Lung (tissue), 11 donors: ENCODE measurements at regions not wholly inside any gene's neighbourhood (a gene's known extent, or its start where the extent isn't known, plus 50 kb on each side); places are given as distances from the start of the nearest gene placed in this dataset.

Experiments used
- ATAC-seq: fragments of 200-7000 bp; cut with Tn5 transposase; one replicate; pipeline ENCODE4 v1.9.1; 2020; ENCODE audit warnings: moderate number of reproducible peaks; ENCODE audit not compliant: insufficient read depth, low FRiP score
- DNase-seq, 3 donors: peaks; one replicate each; pipeline ENCODE4 v3.0.0-alpha.2; 2013 to 2017
- H3K27ac ChIP-seq, 2 donors: one replicate each; pipeline ENCODE4 v1.5.1; 2013; ENCODE audit warnings: mild to moderate bottlenecking in 2 of 2, moderate library complexity in 2 of 2, control low read depth in 1 of 2, inconsistent platforms in 1 of 2, low read depth in 1 of 2, low read length in 1 of 2
- H3K27me3 ChIP-seq, 3 donors: one replicate each; pipeline ENCODE4 v1.5.1; 2013; ENCODE audit warnings: low read length in 2 of 3; ENCODE audit not compliant: control insufficient read depth in 3 of 3, insufficient read depth in 3 of 3
- H3K36me3 ChIP-seq, 4 donors: one replicate each; pipeline ENCODE4 v1.5.1; 2013; ENCODE audit warnings: low read length in 4 of 4, mild to moderate bottlenecking in 1 of 4, moderate library complexity in 1 of 4; ENCODE audit not compliant: control insufficient read depth in 4 of 4, insufficient read depth in 4 of 4
- H3K4me1 ChIP-seq, 5 donors: one replicate each; pipeline ENCODE4 v1.5.1; 2013; ENCODE audit warnings: low read length in 5 of 5, mild to moderate bottlenecking in 2 of 5, moderate library complexity in 1 of 5; ENCODE audit not compliant: control insufficient read depth in 5 of 5, insufficient read depth in 5 of 5
- H3K4me3 ChIP-seq: one replicate; pipeline ENCODE4 v1.5.1; 2013; ENCODE audit warnings: mild to moderate bottlenecking, control low read depth, moderate library complexity
- H3K9ac ChIP-seq, 2 donors: one replicate each; pipeline ENCODE4 v1.5.1; 2013; ENCODE audit warnings: low read length in 2 of 2, control low read depth in 1 of 2; ENCODE audit not compliant: insufficient read depth in 1 of 2
- H3K9me3 ChIP-seq, 4 donors: one replicate each; pipeline ENCODE4 v1.5.1; 2013; ENCODE audit warnings: low read length in 3 of 4, mild to moderate bottlenecking in 1 of 4, moderate library complexity in 1 of 4; ENCODE audit not compliant: control insufficient read depth in 4 of 4, insufficient read depth in 3 of 4
- CTCF ChIP-seq: IDR thresholded peaks from 2 replicates; pipeline ENCODE4 v1.5.1; 2012; ENCODE audit warnings: mild to moderate bottlenecking; ENCODE audit errors: control extremely low read depth, extremely low read depth
- WGBS, 2 donors: extraction: QIAGEN DNeasy Blood & Tissue Kit; methylation state at CpG; one replicate each; pipeline ENCODE4 v1.1.7; 2013; 5-methylcytosine and 5-hydroxymethylcytosine counted together
- donor health status: control.
- donor health status: control.
- donor health status: Bipolar disorder and iron deficiency.
- donor health status: healthy.
- donor health status: DM: yes; HTN: yes; CAD: no.

- H3K27ac ChIP-seq: no peak overlapping the region
- H3K9me3 ChIP-seq: peaks cover 0 to 7% (median 1%) of the 10 kb centered on the region in 4 donors
- H3K36me3 ChIP-seq: no peaks in the 10 kb centered on the region
- no peak for DNase-seq
- TF ChIP-seq CTCF: no peak
- ATAC-seq: no peak
- no peak overlapping the region for H3K9ac ChIP-seq
- no peak overlapping the region for H3K4me3 ChIP-seq
- no peaks in the 10 kb centered on the region for H3K27me3 ChIP-seq
- H3K4me1 ChIP-seq: no peaks in the 10 kb centered on the region
These were observed 508.8 kb downstream of the TYW1 start for GRCh38 chr7:67505449-67505848.

GRCh38 chr7:67512481-67512880 lies 515.8 kb downstream of the TYW1 start:
- TF ChIP-seq CTCF: no peak
- Histone ChIP-seq H3K4me3 (no peak overlapping the region), H3K36me3 (no peaks in the 10 kb centered on the region), H3K4me1 (no peaks in the 10 kb centered on the region), H3K9me3 (peaks cover 0 to 2% (median under 1%) of the 10 kb centered on the region in 4 donors), H3K9ac (no peak overlapping the region), H3K27ac (no peak overlapping the region), H3K27me3 (no peaks in the 10 kb centered on the region)
- DNase-seq (no peak), ATAC-seq (no peak)
- 62 to 66% methylated on average over 7 of the region's 7 CpGs for WGBS, 2 donors

- no peak overlapping the region for H3K27ac ChIP-seq
- no peaks in the 10 kb centered on the region for H3K36me3 ChIP-seq
- TF ChIP-seq CTCF: no peak
- H3K4me3 ChIP-seq: no peak overlapping the region
- H3K4me1 ChIP-seq: peaks cover 0 to 9% (median 4%) of the 10 kb centered on the region in 5 donors
- H3K27me3 ChIP-seq: no peaks in the 10 kb centered on the region
- H3K9ac ChIP-seq: no peak overlapping the region
- ATAC-seq (no peak), DNase-seq (peak in 2 of 3 donors; percentile 23 to 68)
- peaks cover 0 to 2% (median 0%) of the 10 kb centered on the region in 4 donors for H3K9me3 ChIP-seq
- 27 to 30% methylated on average over 4 of the region's 4 CpGs for WGBS, 2 donors
These were observed 521.9 kb downstream of the TYW1 start for GRCh38 chr7:67518580-67518979.

- Histone ChIP-seq H3K27me3 (no peaks in the 10 kb centered on the region), H3K9ac (no peak overlapping the region), H3K4me3 (no peak overlapping the region), H3K27ac (no peak overlapping the region), H3K9me3 (peaks cover 0 to 2% (median 0%) of the 10 kb centered on the region in 4 donors), H3K4me1 (peaks cover 0 to 9% (median 4%) of the 10 kb centered on the region in 5 donors), H3K36me3 (no peaks in the 10 kb centered on the region)
- 81 to 84% methylated on average over 3 of the region's 3 CpGs for WGBS, 2 donors
- TF ChIP-seq CTCF: no peak
- ATAC-seq (no peak), DNase-seq (no peak)
These were observed 522.5 kb downstream of the TYW1 start for GRCh38 chr7:67519171-67519570.
